Mesenchymal stem cell (in vitro differentiated cells and primary cell): ENCODE measurements at regions not wholly inside any gene's neighbourhood (a gene's known extent, or its start where the extent isn't known, plus 50 kb on each side); places are given as distances from the start of the nearest gene placed in this dataset.

Experiments used
- DNase-seq: peaks from one replicate; pipeline ENCODE4 v3.0.0-alpha.2; 2013
- H2AFZ ChIP-seq: one replicate; pipeline ENCODE4 v1.6.1; 2013; ENCODE audit warnings: low read depth, mild to moderate bottlenecking, control low read depth, inconsistent platforms, low read length, moderate library complexity
- H2AK5ac ChIP-seq: 2 replicates; pipeline ENCODE4 v1.6.1; 2013; ENCODE audit warnings: low read length, moderate library complexity, mild to moderate bottlenecking, inconsistent platforms; ENCODE audit not compliant: severe bottlenecking
- H2BK120ac ChIP-seq: one replicate; pipeline ENCODE4 v1.6.1; 2013; ENCODE audit warnings: low read depth, mild to moderate bottlenecking, inconsistent platforms, low read length, moderate library complexity
- H2BK12ac ChIP-seq, 2 experiments: one replicate each; pipeline ENCODE4 v1.6.1; 2013; ENCODE audit warnings: inconsistent platforms in 2 of 2, low read length in 2 of 2, mild to moderate bottlenecking in 2 of 2, moderate library complexity in 2 of 2, control low read depth in 1 of 2
- H2BK15ac ChIP-seq: one replicate; pipeline ENCODE4 v1.6.1; 2013; ENCODE audit warnings: mild to moderate bottlenecking, low read depth, inconsistent platforms; ENCODE audit not compliant: poor library complexity, severe bottlenecking
- H2BK5ac ChIP-seq: 2 replicates; pipeline ENCODE4 v1.6.1; 2013; ENCODE audit warnings: low read depth, mild to moderate bottlenecking, low read length, control low read depth, inconsistent platforms; ENCODE audit not compliant: poor library complexity, severe bottlenecking
- H3K14ac ChIP-seq, 2 experiments: one replicate each; pipeline ENCODE4 v1.6.1; 2013; ENCODE audit warnings: inconsistent platforms in 2 of 2, low read length in 2 of 2, control low read depth in 1 of 2, mild to moderate bottlenecking in 1 of 2, moderate library complexity in 1 of 2
- H3K18ac ChIP-seq, 2 experiments: one replicate each; pipeline ENCODE4 v1.6.1; 2013; ENCODE audit warnings: inconsistent platforms in 2 of 2, low read length in 2 of 2, control low read depth in 1 of 2, low read depth in 1 of 2, mild to moderate bottlenecking in 1 of 2
- H3K23ac ChIP-seq, 2 experiments: one replicate each; pipeline ENCODE4 v1.6.1; 2013; ENCODE audit warnings: inconsistent platforms in 2 of 2, low read length in 2 of 2, mild to moderate bottlenecking in 2 of 2, moderate library complexity in 2 of 2, control low read depth in 1 of 2
- H3K27ac ChIP-seq: 2 replicates; pipeline ENCODE4 v1.5.1; 2013; ENCODE audit warnings: mild to moderate bottlenecking, moderate library complexity, low read length, control low read depth, inconsistent platforms; ENCODE audit not compliant: poor library complexity, severe bottlenecking
- H3K27me3 ChIP-seq, 2 experiments: 2 replicates each; pipeline versions ENCODE4 v1.6.1 to v1.7.0; 2013; ENCODE audit warnings: low read length in 2 of 2, mild to moderate bottlenecking in 2 of 2, moderate library complexity in 2 of 2, control low read depth in 1 of 2, inconsistent platforms in 1 of 2; ENCODE audit not compliant: control insufficient read depth in 1 of 2, insufficient read depth in 1 of 2
- H3K36me3 ChIP-seq, 2 experiments: 2 replicates each; pipeline versions ENCODE4 v1.6.1 to v1.7.0; 2013; ENCODE audit warnings: low read length in 2 of 2, control low read depth in 1 of 2, inconsistent platforms in 1 of 2, low read depth in 1 of 2, mild to moderate bottlenecking in 1 of 2; ENCODE audit not compliant: insufficient read depth in 2 of 2, control insufficient read depth in 1 of 2
- H3K4ac ChIP-seq, 2 experiments: one replicate each; pipeline ENCODE4 v1.6.1; 2013; ENCODE audit warnings: inconsistent platforms in 2 of 2, low read length in 2 of 2, mild to moderate bottlenecking in 2 of 2, moderate library complexity in 2 of 2, control low read depth in 1 of 2, low read depth in 1 of 2
- H3K4me1 ChIP-seq: 2 replicates; pipeline ENCODE4 v1.6.1; 2013; ENCODE audit warnings: low read depth, low read length, control low read depth; ENCODE audit not compliant: control insufficient read depth, insufficient read depth
- H3K4me2 ChIP-seq: 2 replicates; pipeline ENCODE4 v1.6.1; 2013; ENCODE audit warnings: low read length, mild to moderate bottlenecking, inconsistent platforms; ENCODE audit not compliant: poor library complexity, severe bottlenecking
- H3K4me3 ChIP-seq, 2 experiments: 2 replicates each; pipeline versions ENCODE4 v1.5.1 to v1.7.0; 2013; ENCODE audit warnings: low read length in 2 of 2, mild to moderate bottlenecking in 2 of 2, control low read depth in 1 of 2, low read depth in 1 of 2; ENCODE audit not compliant: insufficient read depth in 1 of 2
- H3K79me1 ChIP-seq: replicated peaks from 2 replicates; pipeline ENCODE4 v1.6.1; 2013; ENCODE audit warnings: mild to moderate bottlenecking, control low read depth, low read length, inconsistent platforms; ENCODE audit not compliant: poor library complexity, severe bottlenecking
- H3K9ac ChIP-seq: 2 replicates; pipeline ENCODE4 v1.7.0; 2013; ENCODE audit warnings: mild to moderate bottlenecking, low read length, moderate library complexity
- H3K9me3 ChIP-seq: 2 replicates; pipeline ENCODE4 v1.7.0; 2013; ENCODE audit warnings: mild to moderate bottlenecking, low read length; ENCODE audit not compliant: control insufficient read depth
- H4K8ac ChIP-seq: one replicate; pipeline ENCODE4 v1.6.1; 2013; ENCODE audit warnings: inconsistent platforms, mild to moderate bottlenecking, low read length, moderate library complexity
- H4K91ac ChIP-seq: one replicate; pipeline ENCODE4 v1.6.1; 2013; ENCODE audit warnings: mild to moderate bottlenecking, low read length, inconsistent platforms
- WGBS: methylation state at CpG from one replicate; pipeline ENCODE4 v1.1.7; 2013; ENCODE audit warnings: mixed read lengths; 5-methylcytosine and 5-hydroxymethylcytosine counted together

GRCh38 chr7:10756981-10757380 lies 216.7 kb upstream of the PHF14 start:
- H3K79me1 ChIP-seq: no peaks in the 10 kb centered on the region
- no peak overlapping the region for H2BK120ac ChIP-seq
- H3K9me3 ChIP-seq: peaks cover 35% of the 10 kb centered on the region
- no peak overlapping the region for H3K18ac ChIP-seq
- H3K4me3 ChIP-seq: no peak overlapping the region
- H3K14ac ChIP-seq: no peak overlapping the region
- H4K8ac ChIP-seq: no peak overlapping the region
- no peak overlapping the region for H2BK5ac ChIP-seq
- 50% methylated on average over 1 of the region's 2 CpGs for WGBS
- H3K23ac ChIP-seq: no peak overlapping the region
- H3K4me2 ChIP-seq: no peak overlapping the region
- no peak overlapping the region for H3K4ac ChIP-seq
- no peak overlapping the region for H2AFZ ChIP-seq
- no peak overlapping the region for H4K91ac ChIP-seq
- no peak for DNase-seq
- H3K27ac ChIP-seq: no peak overlapping the region
- no peak overlapping the region for H2BK12ac ChIP-seq
- no peaks in the 10 kb centered on the region for H3K27me3 ChIP-seq
- H3K9ac ChIP-seq: no peak overlapping the region
- H2AK5ac ChIP-seq: no peak overlapping the region
- no peak overlapping the region for H2BK15ac ChIP-seq
- no peaks in the 10 kb centered on the region for H3K36me3 ChIP-seq
- no peaks in the 10 kb centered on the region for H3K4me1 ChIP-seq

- no peak overlapping the region for H3K4ac ChIP-seq
- H2BK15ac ChIP-seq: no peak overlapping the region
- H3K9me3 ChIP-seq: peaks cover 39% of the 10 kb centered on the region
- no peak overlapping the region for H3K14ac ChIP-seq
- no peaks in the 10 kb centered on the region for H3K36me3 ChIP-seq
- H3K23ac ChIP-seq: no peak overlapping the region
- H3K4me2 ChIP-seq: no peak overlapping the region
- no peaks in the 10 kb centered on the region for H3K4me1 ChIP-seq
- no peak overlapping the region for H3K9ac ChIP-seq
- no peak overlapping the region for H2BK5ac ChIP-seq
- no peak overlapping the region for H4K8ac ChIP-seq
- H4K91ac ChIP-seq: no peak overlapping the region
- WGBS: 77% methylated on average over 2 of the region's 2 CpGs
- H3K79me1 ChIP-seq: no peaks in the 10 kb centered on the region
- no peak overlapping the region for H2BK12ac ChIP-seq
- H3K4me3 ChIP-seq: peak overlapping the region in 1 of 2 experiments; percentile 33
- H2AK5ac ChIP-seq: no peak overlapping the region
- H2AFZ ChIP-seq: no peak overlapping the region
- no peak overlapping the region for H3K27ac ChIP-seq
- H3K18ac ChIP-seq: no peak overlapping the region
- no peaks in the 10 kb centered on the region for H3K27me3 ChIP-seq
- H2BK120ac ChIP-seq: no peak overlapping the region
- DNase-seq: no peak
Measured at GRCh38 chr7:10759120-10759519, 214.6 kb upstream of the PHF14 start.

GRCh38 chr7:10767771-10768170 lies 205.9 kb upstream of the PHF14 start:
- Histone ChIP-seq H2AFZ (no peak overlapping the region), H2BK120ac (no peak overlapping the region), H3K23ac (no peak overlapping the region), H3K27me3 (no peaks in the 10 kb centered on the region), H3K18ac (no peak overlapping the region), H3K79me1 (no peaks in the 10 kb centered on the region), H3K9me3 (peaks cover 8% of the 10 kb centered on the region), H3K27ac (no peak overlapping the region), H3K36me3 (no peaks in the 10 kb centered on the region), H4K91ac (no peak overlapping the region), H3K14ac (no peak overlapping the region), H2BK12ac (no peak overlapping the region), H4K8ac (no peak overlapping the region), H3K9ac (no peak overlapping the region), H3K4me1 (no peaks in the 10 kb centered on the region), H3K4ac (no peak overlapping the region), H2AK5ac (no peak overlapping the region), H3K4me2 (no peak overlapping the region), H3K4me3 (no peak overlapping the region), H2BK5ac (no peak overlapping the region), H2BK15ac (no peak overlapping the region)
- 78% methylated on average over 4 of the region's 4 CpGs for WGBS
- DNase-seq: peak; percentile 11

- Histone ChIP-seq H4K8ac (no peak overlapping the region), H2BK5ac (no peak overlapping the region), H3K36me3 (no peaks in the 10 kb centered on the region), H2BK120ac (no peak overlapping the region), H2AFZ (no peak overlapping the region), H3K4me3 (no peak overlapping the region), H2BK12ac (no peak overlapping the region), H3K79me1 (no peaks in the 10 kb centered on the region), H3K18ac (no peak overlapping the region), H3K4ac (no peak overlapping the region), H2AK5ac (no peak overlapping the region), H4K91ac (no peak overlapping the region), H3K27me3 (no peaks in the 10 kb centered on the region), H3K14ac (no peak overlapping the region), H3K9me3 (peaks cover 4% of the 10 kb centered on the region), H3K4me2 (no peak overlapping the region), H3K4me1 (no peaks in the 10 kb centered on the region), H3K23ac (no peak overlapping the region), H3K27ac (no peak overlapping the region), H2BK15ac (no peak overlapping the region), H3K9ac (no peak overlapping the region)
- no peak for DNase-seq
- 94% methylated on average over 3 of the region's 5 CpGs for WGBS
Measured at GRCh38 chr7:10770176-10770575, 203.5 kb upstream of the PHF14 start.
